IMR-90 (cell line): ENCODE measurements at regions not wholly inside any gene's neighbourhood (a gene's known extent, or its start where the extent isn't known, plus 50 kb on each side); places are given as distances from the start of the nearest gene placed in this dataset.

ENCODE experiments used
- ATAC-seq: fragments of 200-7000 bp; cut with Tn5 transposase; 2 replicates; pipeline ENCODE4 v1.9.1; 2020; ENCODE audit warnings: low read depth, mild to moderate bottlenecking, moderate library complexity
- BruUV-seq: library from RNA; stranded (reverse); fragments of 400-500 nt; replicated peaks from 2 replicates; lab custom pipeline; 2021; lab: Mats Ljungman, UMichigan
- CTCF ChIA-PET: fragments of 300-600 bp; formaldehyde crosslinking; extraction: SDS; loops from one replicate; lab custom pipeline; 2021; ENCODE audit warnings: antibody characterized with exemption; lab: Yijun Ruan, JAX
- POLR2A ChIA-PET: fragments of 300-600 bp; sonication (Branson Sonifier 250); formaldehyde crosslinking; loops from one replicate; lab custom pipeline; 2022; ENCODE audit warnings: antibody characterized with exemption; ENCODE audit not compliant: unreplicated experiment; lab: Charles Lee
- DNase-seq: peaks from one replicate; pipeline ENCODE4 v3.0.0; 2013
- H2AFZ ChIP-seq: replicated peaks from 2 replicates; pipeline ENCODE3; 2013; ENCODE audit warnings: low read length, mild to moderate bottlenecking; ENCODE audit not compliant: poor library complexity
- H2AK5ac ChIP-seq: 2 replicates; pipeline ENCODE4 v1.6.1; 2013; ENCODE audit warnings: low read depth, low read length, inconsistent platforms
- H2AK9ac ChIP-seq: replicated peaks from 2 replicates; pipeline ENCODE3; 2013; ENCODE audit warnings: mild to moderate bottlenecking, low read depth, low read length, moderate library complexity; ENCODE audit not compliant: poor library complexity
- H2BK120ac ChIP-seq: 2 replicates; pipeline ENCODE4 v1.6.1; 2013; ENCODE audit warnings: low read depth, low read length, inconsistent platforms
- H2BK15ac ChIP-seq: 3 replicates; pipeline ENCODE4 v1.6.1; 2013; ENCODE audit warnings: low read depth, low read length, inconsistent platforms
- H2BK20ac ChIP-seq: 2 replicates; pipeline ENCODE4 v1.6.1; 2013; ENCODE audit warnings: low read depth, mild to moderate bottlenecking, inconsistent platforms, low read length, moderate library complexity
- H2BK5ac ChIP-seq: 2 replicates; pipeline ENCODE4 v1.6.1; 2013; ENCODE audit warnings: mild to moderate bottlenecking, low read depth, low read length, inconsistent platforms; ENCODE audit not compliant: poor library complexity, severe bottlenecking
- H3K14ac ChIP-seq: replicated peaks from 2 replicates; pipeline ENCODE4 v1.6.1; 2013; ENCODE audit warnings: low read depth, low read length, inconsistent platforms
- H3K18ac ChIP-seq: 2 replicates; pipeline ENCODE4 v1.6.1; 2013; ENCODE audit warnings: low read depth, low read length, control low read depth
- H3K23ac ChIP-seq: 2 replicates; pipeline ENCODE4 v1.6.1; 2013; ENCODE audit warnings: low read depth, low read length, inconsistent platforms
- H3K27ac ChIP-seq: 2 replicates; pipeline ENCODE4 v1.5.1; 2013; ENCODE audit warnings: mild to moderate bottlenecking, control low read depth, low read length; ENCODE audit not compliant: insufficient read depth
- H3K27me3 ChIP-seq: 2 replicates; pipeline ENCODE4 v1.6.1; 2013; ENCODE audit warnings: low read length; ENCODE audit not compliant: control insufficient read depth, insufficient read depth
- H3K36me3 ChIP-seq: 2 replicates; pipeline ENCODE4 v1.6.1; 2013; ENCODE audit warnings: low read length, mixed read lengths; ENCODE audit not compliant: control insufficient read depth, insufficient read depth
- H3K4ac ChIP-seq: 2 replicates; pipeline ENCODE4 v1.6.1; 2013; ENCODE audit warnings: low read depth, low read length, inconsistent platforms
- H3K4me1 ChIP-seq: 2 replicates; pipeline ENCODE4 v1.6.1; 2013; ENCODE audit warnings: low read length, mixed read lengths; ENCODE audit not compliant: control insufficient read depth, insufficient read depth
- H3K4me2 ChIP-seq: 2 replicates; pipeline ENCODE4 v1.6.1; 2013; ENCODE audit warnings: low read depth, mild to moderate bottlenecking, control low read depth, low read length, moderate library complexity
- H3K4me3 ChIP-seq: 2 replicates; pipeline ENCODE4 v1.5.1; 2013; ENCODE audit warnings: low read depth, mild to moderate bottlenecking, control low read depth, low read length, moderate library complexity; ENCODE audit not compliant: insufficient read depth
- H3K56ac ChIP-seq: 2 replicates; pipeline ENCODE4 v1.6.1; 2013; ENCODE audit warnings: low read length, inconsistent platforms; ENCODE audit not compliant: insufficient read depth; ENCODE audit errors: extremely low read depth
- H3K79me1 ChIP-seq, 2 experiments: 2 replicates each; pipeline ENCODE4 v1.6.1; 2013; ENCODE audit warnings: low read length in 2 of 2, inconsistent platforms in 1 of 2, low read depth in 1 of 2
- H3K9ac ChIP-seq: 2 replicates; pipeline ENCODE4 v1.6.1; 2013; ENCODE audit warnings: low read depth, low read length, control low read depth
- H3K9me1 ChIP-seq: 2 replicates; pipeline ENCODE4 v1.6.1; 2013; ENCODE audit warnings: low read length, inconsistent platforms; ENCODE audit not compliant: insufficient read depth
- H3K9me3 ChIP-seq: 2 replicates; pipeline ENCODE4 v1.6.1; 2013; ENCODE audit warnings: low read length; ENCODE audit not compliant: control insufficient read depth, insufficient read depth
- H4K20me1 ChIP-seq: 2 replicates; pipeline ENCODE4 v1.6.1; 2013; ENCODE audit warnings: low read length, inconsistent platforms; ENCODE audit not compliant: insufficient read depth
- H4K5ac ChIP-seq: 2 replicates; pipeline ENCODE4 v1.6.1; 2013; ENCODE audit warnings: mild to moderate bottlenecking, low read depth, low read length, control low read depth
- H4K8ac ChIP-seq, 2 experiments: 2 replicates each; pipeline ENCODE4 v1.6.1; 2013; ENCODE audit warnings: low read depth in 2 of 2, low read length in 2 of 2, control low read depth in 1 of 2, inconsistent platforms in 1 of 2
- H4K91ac ChIP-seq: 2 replicates; pipeline ENCODE4 v1.6.1; 2013; ENCODE audit warnings: low read depth, low read length, inconsistent platforms; ENCODE audit not compliant: insufficient read depth
- BHLHE40 ChIP-seq: fragments of 150-350 bp; IDR thresholded peaks from 2 replicates; pipeline ENCODE4 v1.6.1; 2016; ENCODE audit warnings: mild to moderate bottlenecking, low read depth, low read length
- CEBPB ChIP-seq: IDR thresholded peaks from 2 replicates; pipeline ENCODE4 v1.6.1; 2012; ENCODE audit warnings: low read depth, low read length, improper control_type of control experiment
- SMC3 ChIP-seq: fragments of 150-350 bp; IDR thresholded peaks from 2 replicates; pipeline ENCODE4 v1.6.1; 2016; ENCODE audit warnings: low read depth, mild to moderate bottlenecking, antibody characterized with exemption, low read length, moderate library complexity
- WGBS, 2 experiments: methylation state at CpG; one replicate each; pipeline versions ENCODE4 v1.1.5 to v1.1.7; 2013; ENCODE audit warnings: missing lambda C conversion rate in 2 of 2; ENCODE audit not compliant: insufficient read length in 1 of 2; ENCODE audit errors: extremely low coverage in 2 of 2; 5-methylcytosine and 5-hydroxymethylcytosine counted together
- dilution Hi-C: fragments of 300-500 bp; cut with HindIII; formaldehyde crosslinking; loops from one replicate; pipeline ENCODE4 v1.14.3; 2018; ENCODE audit warnings: low sequenced_read_pairs; ENCODE audit not compliant: unreplicated experiment
- in situ Hi-C: fragments of 300-500 bp; cut with MboI; formaldehyde crosslinking; loops from 3 replicates; pipeline ENCODE4 v1.14.3; 2019; ENCODE audit warnings: low sequenced_read_pairs, inconsistent platforms, mixed read lengths
- intact Hi-C: fragments of 100-400 bp; cut with micrococcal nuclease; formaldehyde crosslinking; loops from 2 replicates; pipeline ENCODE4 v1.10.0; 2022

DNA sequence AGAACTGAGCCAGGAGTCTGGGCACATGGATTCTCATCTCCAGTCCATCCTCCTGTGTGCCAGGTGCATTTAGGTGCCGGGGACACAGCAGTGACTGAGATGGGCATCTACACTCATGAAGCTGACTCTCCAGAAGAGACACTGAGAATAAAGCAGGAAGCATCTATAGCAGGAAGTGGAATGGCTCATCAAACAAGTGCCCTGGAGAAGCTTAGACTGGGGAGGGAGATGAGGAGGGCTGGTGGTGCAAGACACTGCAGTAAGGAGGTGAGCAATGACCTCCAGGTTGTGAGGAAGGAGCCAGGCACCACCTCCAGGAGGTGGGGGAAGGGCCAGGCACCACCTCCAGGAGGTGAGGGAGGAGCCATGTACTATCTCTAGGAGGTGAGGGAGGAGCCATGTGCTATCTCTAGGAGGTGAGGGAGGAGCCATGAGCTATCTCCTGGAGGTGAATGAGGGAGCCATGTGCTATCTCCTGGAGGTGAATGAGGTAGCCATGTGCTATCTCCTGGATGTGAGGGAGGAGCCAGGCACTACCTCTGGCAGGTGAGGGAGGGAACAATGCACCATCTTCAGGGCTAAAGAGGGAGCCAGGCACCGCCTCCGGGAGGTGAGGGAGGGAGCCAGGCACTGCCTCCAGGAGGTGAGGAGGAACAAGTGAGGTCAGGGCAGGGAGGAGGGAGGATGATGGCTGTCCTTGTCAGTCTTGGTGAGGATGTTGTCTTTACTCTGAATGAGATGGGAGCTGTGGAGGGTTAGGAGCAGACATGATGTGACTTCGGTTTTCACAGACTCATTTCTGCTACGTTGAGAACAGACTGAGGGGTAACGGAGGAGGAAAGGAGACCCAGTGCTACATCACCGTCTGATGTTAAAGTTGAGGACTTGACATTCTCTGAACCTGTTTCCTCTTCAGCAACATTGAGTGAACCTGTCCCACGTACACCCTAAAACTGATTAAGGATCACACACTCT lies 961.9 kb upstream of the TMEM132C start (continued):
- no peak for TF ChIP-seq BHLHE40

GRCh38 chr12:127306604-127307215 lies 960.3 kb upstream of the TMEM132C start:
- CTCF ChIA-PET, result no interaction called here
- Histone ChIP-seq H4K5ac (no peak overlapping the region), H4K20me1 (no peaks in the 10 kb centered on the region), H3K4me3 (no peak overlapping the region), H3K4me2 (no peak overlapping the region), H2BK5ac (no peak overlapping the region), H2BK20ac (no peak overlapping the region), H3K27me3 (no peaks in the 10 kb centered on the region), H4K91ac (no peak overlapping the region), H3K9ac (no peak overlapping the region), H3K4me1 (no peaks in the 10 kb centered on the region), H2AK9ac (no peak overlapping the region), H2AK5ac (no peak overlapping the region), H3K4ac (no peak overlapping the region), H4K8ac (no peak overlapping the region), H3K27ac (no peak overlapping the region), H3K14ac (no peak overlapping the region), H2AFZ (no peak overlapping the region), H3K9me1 (no peaks in the 10 kb centered on the region), H3K56ac (no peak overlapping the region), H3K36me3 (no peaks in the 10 kb centered on the region), H2BK15ac (no peak overlapping the region), H2BK120ac (no peak overlapping the region), H3K9me3 (peaks cover 9% of the 10 kb centered on the region), H3K79me1 (no peaks in the 10 kb centered on the region), H3K18ac (no peak overlapping the region), H3K23ac (no peak overlapping the region)
- TF ChIP-seq SMC3 (no peak), CEBPB (no peak)
- intact Hi-C loops, result no loop called here
- ATAC-seq (no peak), DNase-seq (no peak)
- BruUV-seq, result no TSS peak
- WGBS, 2 experiments, result no CpG with 5 or more reads among the region's 4 CpGs
- POLR2A ChIA-PET, result no interaction called here
- in situ Hi-C loops, result no loop called here
- dilution Hi-C loops, result no loop called here
